GM12891 (cell line): ENCODE measurements at regions not wholly inside any gene's neighbourhood (a gene's known extent, or its start where the extent isn't known, plus 50 kb on each side); places are given as distances from the start of the nearest gene placed in this dataset.

Experiments used
- POLR2A ChIP-seq: IDR thresholded peaks from 2 replicates; pipeline ENCODE4 v1.6.1; 2011; ENCODE audit warnings: low read depth, low read length, control low read depth
- POLR2AphosphoS5 ChIP-seq: IDR thresholded peaks from 2 replicates; pipeline ENCODE4 v1.6.1; 2011; ENCODE audit warnings: low read depth, low read length, control low read depth
- POU2F2 ChIP-seq: IDR thresholded peaks from 2 replicates; pipeline ENCODE4 v1.6.1; 2011; ENCODE audit warnings: low read depth, mild to moderate bottlenecking, control low read depth, low read length, moderate library complexity
- TAF1 ChIP-seq: IDR thresholded peaks from 2 replicates; pipeline ENCODE4 v1.6.1; 2011; ENCODE audit warnings: low read depth, low read length, control low read depth

GRCh38 chr2:55111230-55111569, 60.9 kb upstream of the RTN4 start:
- TF ChIP-seq POLR2AphosphoS5, result no peak
- no peak for TF ChIP-seq POU2F2
- TF ChIP-seq POLR2A, result no peak
- TF ChIP-seq TAF1, result no peak
